Activated naive CD4-positive, alpha-beta T cell treated with anti-CD3 and anti-CD28 coated beads, Interleukin-2, amount 50 U/mL, for 72 hours (primary cell): ENCODE measurements at regions not wholly inside any gene's neighbourhood (a gene's known extent, or its start where the extent isn't known, plus 50 kb on each side); places are given as distances from the start of the nearest gene placed in this dataset.
"Not testable (repeated sequence)": the region's sequence is repeated elsewhere in the genome, so short reads cannot be mapped to it uniquely, and the experiment has no call there.

Experiments
- ATAC-seq, 2 donors: fragments of 150-1000 bp; cut with Tn5 transposase; 2 replicates each; pipeline ENCODE4 v1.10.0; 2021; ENCODE audit warnings: mild to moderate bottlenecking in 2 of 2, moderate library complexity in 2 of 2
- DNase-seq, 2 donors: peaks; one replicate each; pipeline ENCODE4 v3.0.0; 2021 to 2022; ENCODE audit warnings: low spot score in 2 of 2
- H3K27ac Mint-ChIP-seq, 2 donors: one replicate each; pipeline ENCODE4 v1.8.0; 2022; ENCODE audit warnings: mild to moderate bottlenecking in 2 of 2, mixed read lengths in 2 of 2
- H3K36me3 Mint-ChIP-seq, 2 donors: one replicate each; pipeline ENCODE4 v1.8.0; 2022; ENCODE audit warnings: mixed read lengths in 2 of 2
- H3K9me3 Mint-ChIP-seq, 2 donors: one replicate each; pipeline ENCODE4 v1.8.0; 2022; ENCODE audit warnings: mixed read lengths in 2 of 2

DNA sequence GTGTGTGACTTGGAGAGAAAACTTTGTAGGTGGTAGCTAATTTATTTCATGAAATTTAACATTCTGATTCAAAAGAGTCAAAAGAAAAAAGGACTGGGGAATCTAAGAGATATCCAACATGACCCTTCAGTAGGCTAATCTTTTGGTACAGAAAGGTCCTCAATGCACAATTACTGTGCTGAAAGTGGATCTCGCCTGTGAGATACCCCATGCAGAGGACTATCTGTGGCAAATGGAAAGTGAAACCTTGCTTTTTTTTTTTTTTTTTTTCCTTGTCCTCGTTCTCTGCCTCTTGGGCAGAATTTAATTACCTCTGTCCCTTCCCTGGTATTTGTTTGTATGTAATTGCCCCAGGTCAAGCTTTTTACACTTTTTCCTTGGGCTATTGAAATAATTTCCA is 93.2 kb upstream of the POTEB2 start:
- H3K27ac Mint-ChIP-seq, ATAC-seq, H3K9me3 Mint-ChIP-seq, H3K36me3 Mint-ChIP-seq, DNase-seq: not testable (repeated sequence)

DNA sequence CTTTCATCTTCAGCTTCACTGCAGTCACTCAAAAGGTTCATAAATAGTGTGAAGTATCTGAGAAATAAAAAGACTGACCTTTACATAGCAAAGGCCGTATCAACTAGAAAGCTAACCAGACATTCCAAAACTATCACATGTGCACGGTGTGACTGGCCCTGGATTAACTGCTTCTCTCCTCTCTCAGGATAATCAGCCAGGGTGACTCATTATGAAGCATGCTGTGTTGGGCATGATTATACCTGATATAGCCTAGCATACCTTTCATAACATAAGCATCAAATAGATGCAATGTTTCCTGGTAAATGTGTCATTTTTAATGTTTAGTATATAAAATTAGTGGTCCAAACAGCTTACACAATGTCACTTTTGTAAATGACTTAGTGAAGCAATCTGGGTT is 63.2 kb upstream of the POTEB2 start:
- not testable (repeated sequence) for H3K36me3 Mint-ChIP-seq, DNase-seq, ATAC-seq, H3K27ac Mint-ChIP-seq, H3K9me3 Mint-ChIP-seq
